Nephron (organoid): ENCODE measurements at regions not wholly inside any gene's neighbourhood (a gene's known extent, or its start where the extent isn't known, plus 50 kb on each side); places are given as distances from the start of the nearest gene placed in this dataset.

Experiments used
- H3K27ac Mint-ChIP-seq, 3 experiments: 2 replicates each; pipeline ENCODE4 v1.8.0; 2020; ENCODE audit warnings: mixed read lengths in 3 of 3, mild to moderate bottlenecking in 2 of 3, moderate library complexity in 1 of 3
- H3K27me3 Mint-ChIP-seq: 2 replicates; pipeline ENCODE4 v1.8.0; 2021; ENCODE audit warnings: low read depth, mild to moderate bottlenecking, moderate library complexity, mixed read lengths
- H3K36me3 Mint-ChIP-seq: 2 replicates; pipeline ENCODE4 v1.8.0; 2020; ENCODE audit warnings: low read depth, mixed read lengths
- H3K4me1 Mint-ChIP-seq: 2 replicates; pipeline ENCODE4 v1.8.0; 2020; ENCODE audit warnings: mixed read lengths
- H3K4me3 Mint-ChIP-seq, 3 experiments: 2 replicates each; pipeline ENCODE4 v1.8.0; 2020; ENCODE audit warnings: mild to moderate bottlenecking in 3 of 3, mixed read lengths in 3 of 3, moderate library complexity in 2 of 3
- H3K9me3 Mint-ChIP-seq: 2 replicates; pipeline ENCODE4 v1.8.0; 2020; ENCODE audit warnings: mixed read lengths
- TF ChIP-seq, protein P1 (sequence below), 3 experiments: fragments of 200-600 bp; sonication (generic); IDR thresholded peaks; one replicate each; pipeline ENCODE4 v1.5.0; 2021; ENCODE audit warnings: antibody characterized with exemption in 3 of 3; ENCODE audit not compliant: unreplicated experiment in 3 of 3

DNA sequence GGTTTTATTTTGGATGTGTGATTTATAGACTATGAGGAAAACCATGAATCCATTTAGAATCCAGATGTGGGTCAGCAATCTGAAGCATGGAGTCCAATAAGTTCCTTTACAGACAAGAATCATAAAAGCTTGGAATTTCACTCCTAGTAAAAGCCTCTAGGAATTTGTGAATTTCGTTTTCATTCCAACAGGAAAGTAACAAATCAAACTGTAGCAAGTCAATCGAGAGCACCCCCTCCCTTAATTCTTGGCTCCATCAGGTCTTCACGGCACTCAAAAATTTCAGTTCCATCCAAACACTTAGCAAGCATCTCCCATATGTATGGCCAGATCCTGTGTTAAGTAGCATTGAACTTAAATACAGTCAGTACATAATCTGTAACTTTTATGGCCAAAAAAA is 143.6 kb upstream of the POU2AF2 start:
- no peaks in the 10 kb centered on the region for H3K9me3 Mint-ChIP-seq
- H3K27me3 Mint-ChIP-seq: no peaks in the 10 kb centered on the region
- TF ChIP-seq, protein P1, sequence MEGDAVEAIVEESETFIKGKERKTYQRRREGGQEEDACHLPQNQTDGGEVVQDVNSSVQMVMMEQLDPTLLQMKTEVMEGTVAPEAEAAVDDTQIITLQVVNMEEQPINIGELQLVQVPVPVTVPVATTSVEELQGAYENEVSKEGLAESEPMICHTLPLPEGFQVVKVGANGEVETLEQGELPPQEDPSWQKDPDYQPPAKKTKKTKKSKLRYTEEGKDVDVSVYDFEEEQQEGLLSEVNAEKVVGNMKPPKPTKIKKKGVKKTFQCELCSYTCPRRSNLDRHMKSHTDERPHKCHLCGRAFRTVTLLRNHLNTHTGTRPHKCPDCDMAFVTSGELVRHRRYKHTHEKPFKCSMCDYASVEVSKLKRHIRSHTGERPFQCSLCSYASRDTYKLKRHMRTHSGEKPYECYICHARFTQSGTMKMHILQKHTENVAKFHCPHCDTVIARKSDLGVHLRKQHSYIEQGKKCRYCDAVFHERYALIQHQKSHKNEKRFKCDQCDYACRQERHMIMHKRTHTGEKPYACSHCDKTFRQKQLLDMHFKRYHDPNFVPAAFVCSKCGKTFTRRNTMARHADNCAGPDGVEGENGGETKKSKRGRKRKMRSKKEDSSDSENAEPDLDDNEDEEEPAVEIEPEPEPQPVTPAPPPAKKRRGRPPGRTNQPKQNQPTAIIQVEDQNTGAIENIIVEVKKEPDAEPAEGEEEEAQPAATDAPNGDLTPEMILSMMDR (IDR thresholded peaks at IDR 0.05; ENCODE audit: unreplicated experiment in 3 of 3): no peak
- no peak overlapping the region for H3K4me3 Mint-ChIP-seq
- no peaks in the 10 kb centered on the region for H3K36me3 Mint-ChIP-seq
- H3K27ac Mint-ChIP-seq: peak overlapping the region in 1 of 3 experiments; percentile 6
- peaks cover 10% of the 10 kb centered on the region for H3K4me1 Mint-ChIP-seq

DNA sequence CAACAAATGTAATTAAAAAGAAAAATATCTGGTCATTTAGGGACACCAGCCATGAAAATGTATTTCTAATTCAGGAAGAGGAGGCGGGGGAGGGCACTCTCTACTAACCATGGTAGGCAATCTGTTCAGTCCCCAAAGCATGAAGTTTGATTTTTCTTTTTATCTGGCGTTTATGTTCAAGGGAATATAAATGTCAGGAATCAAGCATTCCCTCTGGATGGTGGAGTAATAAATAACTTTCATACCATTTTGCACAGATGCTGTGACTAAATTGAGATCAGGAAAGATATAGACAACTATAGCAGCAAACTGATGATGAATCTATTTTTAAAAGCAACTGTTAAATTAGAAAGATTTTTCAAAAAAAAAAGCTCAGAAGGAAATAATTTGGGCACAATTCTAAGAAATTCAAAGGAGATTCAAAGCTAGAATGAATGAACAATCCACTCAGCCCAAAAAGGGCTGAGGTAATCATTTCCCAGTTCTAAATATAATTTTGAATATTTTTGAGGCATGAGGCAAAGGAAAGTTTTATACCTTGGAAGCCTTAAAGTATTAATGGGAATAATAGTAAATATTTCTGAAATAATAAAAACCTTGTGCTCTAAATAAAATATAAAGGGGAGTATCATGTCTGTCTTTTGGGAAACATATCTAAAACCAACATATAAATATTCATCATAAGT is 146.4 kb upstream of the POU2AF2 start:
- TF ChIP-seq, protein P1 (IDR thresholded peaks at IDR 0.05; ENCODE audit: unreplicated experiment in 3 of 3): no peak
- H3K27ac Mint-ChIP-seq: no peak overlapping the region
- H3K4me1 Mint-ChIP-seq: peaks cover 10% of the 10 kb centered on the region
- no peaks in the 10 kb centered on the region for H3K36me3 Mint-ChIP-seq
- H3K27me3 Mint-ChIP-seq: peaks cover 3% of the 10 kb centered on the region
- H3K4me3 Mint-ChIP-seq: no peak overlapping the region
- H3K9me3 Mint-ChIP-seq: no peaks in the 10 kb centered on the region

- Mint-ChIP-seq H3K9me3 (no peaks in the 10 kb centered on the region), H3K27ac (no peak overlapping the region), H3K4me1 (peaks cover 10% of the 10 kb centered on the region), H3K36me3 (no peaks in the 10 kb centered on the region), H3K4me3 (no peak overlapping the region), H3K27me3 (peaks cover 3% of the 10 kb centered on the region)
- TF ChIP-seq, protein P1 (IDR thresholded peaks at IDR 0.05; ENCODE audit: unreplicated experiment in 3 of 3): no peak
Measured at GRCh38 chr11:111098091-111098490, 147.4 kb upstream of the POU2AF2 start.

DNA sequence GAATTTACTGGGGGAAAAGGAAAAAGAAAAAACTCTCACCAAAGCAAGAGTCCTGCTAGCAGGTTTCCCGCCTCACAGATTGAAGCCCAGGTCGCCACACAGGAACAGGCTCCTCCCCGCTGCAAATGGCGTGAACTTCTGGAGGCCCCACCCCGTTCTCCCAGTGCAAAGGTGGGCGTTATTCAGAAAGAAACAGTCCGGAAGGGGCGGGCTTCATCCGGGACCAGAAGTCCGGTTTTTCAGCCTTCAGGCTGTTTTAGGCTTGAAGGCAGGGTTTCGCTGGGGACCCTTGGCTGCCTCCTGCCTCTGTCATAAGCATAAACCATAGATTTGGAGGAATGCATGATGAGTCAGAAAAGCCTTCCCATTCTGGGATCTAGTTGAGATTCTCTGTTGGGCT is 148.3 kb upstream of the POU2AF2 start:
- Mint-ChIP-seq H3K27me3 (peaks cover 3% of the 10 kb centered on the region), H3K27ac (peak overlapping the region in 2 of 3 experiments; percentile 28 to 30), H3K4me3 (peak overlapping the region; percentile 58 to 75 (median 75)), H3K36me3 (no peaks in the 10 kb centered on the region), H3K9me3 (no peaks in the 10 kb centered on the region), H3K4me1 (peaks cover 10% of the 10 kb centered on the region)
- TF ChIP-seq, protein P1 (IDR thresholded peaks at IDR 0.05; ENCODE audit: unreplicated experiment in 3 of 3): no peak

DNA sequence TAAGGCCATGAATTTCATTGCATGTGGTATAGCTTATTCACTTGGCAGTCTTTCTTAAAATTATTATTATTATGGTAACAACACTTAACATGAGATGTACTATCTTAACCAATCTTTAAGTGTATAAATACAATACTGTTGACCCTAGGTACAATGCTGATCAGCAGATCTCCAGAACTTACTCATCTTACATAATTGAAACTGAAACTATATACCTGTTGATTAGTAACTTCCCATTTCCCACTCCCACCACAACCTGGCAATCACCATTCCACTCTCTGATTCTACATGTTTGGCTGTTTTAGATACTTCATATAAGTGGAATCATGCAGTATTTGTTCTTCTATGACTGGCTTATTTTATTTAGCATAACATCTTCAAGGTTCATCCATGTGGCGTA is 150.2 kb upstream of the POU2AF2 start:
- Mint-ChIP-seq H3K4me3 (no peak overlapping the region), H3K9me3 (no peaks in the 10 kb centered on the region), H3K4me1 (peaks cover 23% of the 10 kb centered on the region), H3K36me3 (no peaks in the 10 kb centered on the region), H3K27ac (no peak overlapping the region), H3K27me3 (peaks cover 3% of the 10 kb centered on the region)
- TF ChIP-seq, protein P1 (IDR thresholded peaks at IDR 0.05; ENCODE audit: unreplicated experiment in 3 of 3): no peak

GRCh38 chr11:111093061-111093460 is 152.5 kb upstream of the POU2AF2 start:
- no peak overlapping the region for H3K27ac Mint-ChIP-seq
- H3K4me3 Mint-ChIP-seq: no peak overlapping the region
- peaks cover 29% of the 10 kb centered on the region for H3K4me1 Mint-ChIP-seq
- no peaks in the 10 kb centered on the region for H3K9me3 Mint-ChIP-seq
- H3K36me3 Mint-ChIP-seq: no peaks in the 10 kb centered on the region
- peaks cover 3% of the 10 kb centered on the region for H3K27me3 Mint-ChIP-seq
- TF ChIP-seq, protein P1 (IDR thresholded peaks at IDR 0.05; ENCODE audit: unreplicated experiment in 3 of 3): no peak
